OCI-LY7 (cell line): ENCODE measurements at regions not wholly inside any gene's neighbourhood (a gene's known extent, or its start where the extent isn't known, plus 50 kb on each side); places are given as distances from the start of the nearest gene placed in this dataset.
"Not testable (repeated sequence)": the region's sequence is repeated elsewhere in the genome, so short reads cannot be mapped to it uniquely, and the experiment has no call there.

ENCODE experiments used
- BruUV-seq: library from RNA; stranded (reverse); fragments of 400-500 nt; replicated peaks from 2 replicates; lab custom pipeline; 2021; lab: Mats Ljungman, UMichigan
- CTCF ChIA-PET: fragments of 300-600 bp; sonication (Branson Sonifier 250); formaldehyde crosslinking; loops from one replicate; lab custom pipeline; 2022; ENCODE audit warnings: antibody characterized with exemption; ENCODE audit not compliant: unreplicated experiment; lab: Charles Lee
- POLR2A ChIA-PET: fragments of 300-600 bp; sonication (Branson Sonifier 250); formaldehyde crosslinking; loops from one replicate; lab custom pipeline; 2022; ENCODE audit warnings: antibody characterized with exemption; lab: Charles Lee
- DNase-seq: peaks from one replicate; pipeline ENCODE4 v3.0.0-alpha.2; 2015; ENCODE audit warnings: low spot score
- H2AFZ ChIP-seq: fragments of 200-600 bp; sonication (generic), shearing (Covaris generic); 2 replicates; pipeline ENCODE4 v1.6.1; 2014; ENCODE audit warnings: mild to moderate bottlenecking, antibody characterized with exemption, low read length, moderate library complexity
- H3K27ac ChIP-seq: fragments of 200-600 bp; sonication (generic); 2 replicates; pipeline ENCODE4 v1.5.1; 2014; ENCODE audit warnings: mixed run types, low read depth, mild to moderate bottlenecking, moderate library complexity, low read length, inconsistent platforms; ENCODE audit not compliant: poor library complexity, severe bottlenecking
- H3K36me3 ChIP-seq: fragments of 200-600 bp; sonication (generic); 2 replicates; pipeline ENCODE4 v1.6.1; 2014; ENCODE audit warnings: mild to moderate bottlenecking, antibody characterized with exemption, low read length, moderate library complexity, mixed read lengths; ENCODE audit not compliant: insufficient read depth
- H3K4me1 ChIP-seq: fragments of 200-600 bp; sonication (generic); 2 replicates; pipeline ENCODE4 v1.5.1; 2014; ENCODE audit warnings: mild to moderate bottlenecking, low read length; ENCODE audit not compliant: insufficient read depth, poor library complexity, severe bottlenecking
- H3K4me2 ChIP-seq: fragments of 200-600 bp; sonication (generic); 2 replicates; pipeline ENCODE4 v1.6.1; 2014; ENCODE audit warnings: mild to moderate bottlenecking, low read length
- H3K4me3 ChIP-seq: fragments of 200-600 bp; sonication (generic); 2 replicates; pipeline ENCODE4 v1.5.1; 2014; ENCODE audit warnings: mild to moderate bottlenecking, low read depth, low read length; ENCODE audit not compliant: poor library complexity, severe bottlenecking
- H3K79me2 ChIP-seq: fragments of 200-600 bp; sonication (generic); 2 replicates; pipeline ENCODE4 v1.6.1; 2016; ENCODE audit warnings: low read depth, mild to moderate bottlenecking, low read length, moderate library complexity, mixed read lengths; ENCODE audit not compliant: insufficient read depth
- H3K9me2 ChIP-seq: fragments of 200-600 bp; sonication (generic); 2 replicates; pipeline ENCODE4 v1.6.1; 2016; ENCODE audit warnings: mild to moderate bottlenecking, low read length, mixed read lengths; ENCODE audit not compliant: insufficient read depth
- H3K9me3 ChIP-seq: fragments of 200-600 bp; sonication (generic); 2 replicates; pipeline ENCODE4 v1.6.1; 2014; ENCODE audit warnings: mild to moderate bottlenecking, mixed run types, low read length, mixed read lengths
- H4K20me1 ChIP-seq: fragments of 200-600 bp; sonication (generic); 2 replicates; pipeline ENCODE4 v1.6.1; 2014; ENCODE audit warnings: mild to moderate bottlenecking, antibody characterized with exemption, low read length, moderate library complexity, mixed read lengths; ENCODE audit not compliant: insufficient read depth
- EZH2phosphoT487 ChIP-seq: fragments of 200-600 bp; sonication (generic); IDR thresholded peaks from 2 replicates; pipeline ENCODE4 v1.6.1; 2018; ENCODE audit warnings: low read depth, borderline replicate concordance, mild to moderate bottlenecking, mixed run types, antibody characterized with exemption, low read length, moderate library complexity, mixed read lengths
- intact Hi-C: fragments of 100-400 bp; cut with micrococcal nuclease; formaldehyde crosslinking; loops from one replicate; pipeline ENCODE4 v1.10.0; 2022; ENCODE audit not compliant: unreplicated experiment
- TF ChIP-seq, protein P1 (sequence below): fragments of 200-600 bp; sonication (generic); conservative IDR thresholded peaks from 2 replicates; pipeline ENCODE4 v1.5.1; 2014; ENCODE audit warnings: mild to moderate bottlenecking, antibody characterized with exemption, low read length, moderate library complexity, mixed read lengths

DNA sequence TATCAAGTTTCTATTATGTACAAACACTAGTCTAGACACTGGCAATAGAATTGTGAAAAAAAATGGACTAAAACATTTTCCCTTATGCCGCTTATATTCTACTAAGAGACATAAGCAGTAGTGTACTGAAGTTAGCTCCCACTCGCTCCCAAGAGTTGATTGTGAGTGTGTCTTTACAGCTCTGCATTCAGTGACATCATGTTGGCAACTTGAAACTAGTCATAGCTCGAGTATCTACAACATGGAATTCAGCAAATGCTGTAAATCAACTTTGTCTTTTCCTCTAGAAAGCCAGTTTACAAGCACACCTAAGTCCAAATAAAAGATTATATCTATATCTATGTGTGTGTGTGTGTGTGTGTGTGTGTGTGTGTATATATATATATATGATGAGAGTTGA lies 58.8 kb upstream of the MAGI2 start:
- no TSS peak for BruUV-seq
- intact Hi-C loops = no loop called here

DNA sequence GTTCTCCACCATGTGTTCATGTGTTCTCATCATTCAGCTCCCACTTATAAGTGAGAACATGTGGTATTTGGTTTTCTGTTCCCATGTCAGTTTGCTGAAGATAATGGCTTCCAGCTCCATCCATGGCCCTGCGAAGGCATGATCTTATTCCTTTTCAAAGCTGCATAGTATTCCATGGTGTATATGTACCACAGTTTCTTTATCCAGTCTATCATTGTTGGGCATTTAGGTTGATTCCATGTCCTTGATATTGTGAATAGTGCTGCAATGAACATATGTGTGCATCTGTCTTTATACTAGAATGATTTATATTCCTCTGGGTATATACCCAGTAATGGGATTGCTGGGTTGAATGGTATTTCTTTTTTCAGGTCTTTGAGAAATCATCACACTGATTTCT lies 57.6 kb upstream of the MAGI2 start:
- H3K4me3 ChIP-seq, H3K9me3 ChIP-seq, H3K4me1 ChIP-seq, H4K20me1 ChIP-seq, H2AFZ ChIP-seq, H3K9me2 ChIP-seq, intact Hi-C loops, H3K79me2 ChIP-seq, H3K27ac ChIP-seq, BruUV-seq, CTCF ChIA-PET, H3K36me3 ChIP-seq, H3K4me2 ChIP-seq, DNase-seq: not testable (repeated sequence)
- POLR2A ChIA-PET = interaction anchor here (0.9 kb wide), 1 partner anchor 41 kb away, joined by 3 read pairs; no protein-coding TSS in a partner anchor

More for the DNA sequence above, 58.8 kb upstream of the MAGI2 start:
- no peak overlapping the region for H3K27ac ChIP-seq
- H3K9me2 ChIP-seq = no peaks in the 10 kb centered on the region
- H3K4me1 ChIP-seq = no peaks in the 10 kb centered on the region
- ChIA-PET POLR2A (no interaction called here), CTCF (no interaction called here)
- H4K20me1 ChIP-seq = no peaks in the 10 kb centered on the region
- no peaks in the 10 kb centered on the region for H3K79me2 ChIP-seq
- no peak for TF ChIP-seq EZH2phosphoT487
- TF ChIP-seq, protein P1, sequence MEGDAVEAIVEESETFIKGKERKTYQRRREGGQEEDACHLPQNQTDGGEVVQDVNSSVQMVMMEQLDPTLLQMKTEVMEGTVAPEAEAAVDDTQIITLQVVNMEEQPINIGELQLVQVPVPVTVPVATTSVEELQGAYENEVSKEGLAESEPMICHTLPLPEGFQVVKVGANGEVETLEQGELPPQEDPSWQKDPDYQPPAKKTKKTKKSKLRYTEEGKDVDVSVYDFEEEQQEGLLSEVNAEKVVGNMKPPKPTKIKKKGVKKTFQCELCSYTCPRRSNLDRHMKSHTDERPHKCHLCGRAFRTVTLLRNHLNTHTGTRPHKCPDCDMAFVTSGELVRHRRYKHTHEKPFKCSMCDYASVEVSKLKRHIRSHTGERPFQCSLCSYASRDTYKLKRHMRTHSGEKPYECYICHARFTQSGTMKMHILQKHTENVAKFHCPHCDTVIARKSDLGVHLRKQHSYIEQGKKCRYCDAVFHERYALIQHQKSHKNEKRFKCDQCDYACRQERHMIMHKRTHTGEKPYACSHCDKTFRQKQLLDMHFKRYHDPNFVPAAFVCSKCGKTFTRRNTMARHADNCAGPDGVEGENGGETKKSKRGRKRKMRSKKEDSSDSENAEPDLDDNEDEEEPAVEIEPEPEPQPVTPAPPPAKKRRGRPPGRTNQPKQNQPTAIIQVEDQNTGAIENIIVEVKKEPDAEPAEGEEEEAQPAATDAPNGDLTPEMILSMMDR = no peak
- no peaks in the 10 kb centered on the region for H3K36me3 ChIP-seq
- no peak overlapping the region for H3K4me3 ChIP-seq
- no peak overlapping the region for H3K4me2 ChIP-seq
- no peaks in the 10 kb centered on the region for H3K9me3 ChIP-seq
- no peak for DNase-seq
- no peak overlapping the region for H2AFZ ChIP-seq

DNA sequence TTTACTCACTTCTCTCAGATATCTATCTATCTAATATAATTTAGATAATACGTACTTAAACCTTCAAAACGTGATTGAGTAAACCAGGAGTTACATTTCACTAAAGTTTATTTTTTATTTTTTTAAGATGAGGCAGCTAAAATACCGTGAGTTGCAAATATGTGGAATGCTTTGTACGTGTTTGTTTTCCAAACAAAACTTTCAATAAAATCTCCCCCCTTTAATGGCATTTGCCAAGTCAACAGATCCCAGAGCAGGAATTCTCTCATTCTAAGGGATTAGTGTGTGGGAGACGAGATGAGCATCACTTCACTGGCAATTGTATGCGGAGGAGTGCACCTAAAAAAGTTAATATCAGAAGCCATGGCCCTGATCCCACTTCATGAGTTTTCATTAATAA lies 53.7 kb upstream of the MAGI2 start:
- no peak overlapping the region for H2AFZ ChIP-seq
- TF ChIP-seq, protein P1 = no peak
- no peak for TF ChIP-seq EZH2phosphoT487
- no peaks in the 10 kb centered on the region for H3K9me3 ChIP-seq
- H4K20me1 ChIP-seq = no peaks in the 10 kb centered on the region
- no peak for DNase-seq
- no peak overlapping the region for H3K27ac ChIP-seq
- ChIA-PET POLR2A (no interaction called here), CTCF (no interaction called here)
- intact Hi-C loops = no loop called here
- H3K36me3 ChIP-seq = no peaks in the 10 kb centered on the region
- H3K9me2 ChIP-seq = no peaks in the 10 kb centered on the region
- no peak overlapping the region for H3K4me3 ChIP-seq
- H3K79me2 ChIP-seq = no peaks in the 10 kb centered on the region
- no TSS peak for BruUV-seq
- H3K4me1 ChIP-seq = no peaks in the 10 kb centered on the region
- no peak overlapping the region for H3K4me2 ChIP-seq
